GM18520 (cell line): ENCODE measurements at regions not wholly inside any gene's neighbourhood (a gene's known extent, or its start where the extent isn't known, plus 50 kb on each side); places are given as distances from the start of the nearest gene placed in this dataset.
"Not testable (repeated sequence)": the region's sequence is repeated elsewhere in the genome, so short reads cannot be mapped to it uniquely, and the experiment has no call there.

Experiments
- ATAC-seq: cut with Tn5 transposase; IDR thresholded peaks from one replicate; pipeline ENCODE4 v1.9.1; 2021; ENCODE audit not compliant: unreplicated experiment

DNA sequence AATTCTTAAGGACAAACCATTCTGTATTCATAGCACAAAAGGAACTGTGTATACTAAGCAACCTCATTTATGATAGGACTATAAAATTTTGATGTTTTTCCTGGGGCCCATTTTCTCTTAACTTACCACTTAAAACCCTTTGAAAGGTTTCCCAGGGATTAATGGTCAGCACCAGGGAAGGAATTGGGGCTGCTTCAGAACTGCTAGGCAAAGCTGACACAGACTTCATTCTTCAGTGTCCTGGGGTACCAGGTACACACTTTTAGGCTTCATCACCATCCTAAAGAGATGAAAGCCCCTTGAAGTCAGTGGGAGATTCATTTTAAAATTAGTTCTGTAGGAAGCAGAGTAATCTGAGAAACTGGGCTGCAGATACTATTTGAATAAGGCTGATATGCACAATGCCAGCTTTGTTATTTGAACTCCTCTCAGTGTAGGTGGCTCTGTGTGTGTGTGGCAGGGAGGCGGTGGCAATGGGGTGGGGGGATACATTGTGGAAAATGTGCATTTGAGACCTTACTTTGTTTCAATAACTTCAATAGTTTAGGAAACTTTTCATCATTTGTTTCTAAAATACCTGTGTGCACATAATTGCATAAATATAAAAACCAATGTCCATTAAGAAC is 329.3 kb upstream of the DCN start:
- ATAC-seq = no peak

DNA sequence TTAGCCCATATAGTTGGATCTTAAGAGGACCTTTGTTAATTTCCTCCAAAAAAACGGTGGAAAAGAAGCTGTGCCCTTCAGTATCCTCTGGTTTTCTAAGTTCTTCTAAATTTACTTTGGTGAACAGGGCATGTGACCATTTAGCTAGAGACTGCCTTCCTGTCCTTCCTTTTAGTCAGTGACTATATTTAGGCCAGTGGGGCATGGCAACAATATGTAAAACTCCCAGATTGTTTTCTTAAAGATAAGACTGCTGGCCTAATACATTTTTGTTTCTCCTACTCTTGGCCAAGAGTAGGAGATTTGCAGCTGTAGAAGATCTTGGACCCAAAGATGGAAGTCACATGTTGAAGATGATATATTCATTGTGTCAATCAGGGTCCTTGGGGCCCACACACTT is 325.1 kb upstream of the DCN start:
- ATAC-seq = no peak

DNA sequence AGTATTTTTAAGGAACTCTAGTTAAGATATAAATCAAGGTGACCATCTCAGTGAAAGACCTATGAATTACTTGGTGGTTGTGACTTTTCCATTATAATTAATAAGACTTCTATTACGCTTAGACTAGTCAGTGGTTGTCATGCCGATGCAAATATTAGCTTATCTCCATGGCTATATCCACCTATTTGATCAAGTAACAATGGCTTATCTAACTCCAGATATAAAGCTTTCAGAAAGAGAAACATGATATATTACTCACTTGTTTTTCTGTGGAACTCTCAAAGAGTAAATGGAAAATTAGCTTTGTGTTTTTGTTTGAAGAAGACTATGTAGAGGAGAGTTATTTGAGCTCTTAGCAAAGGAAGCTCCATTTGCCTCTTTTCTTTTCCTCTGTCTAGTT is 323.8 kb upstream of the DCN start:
- ATAC-seq = no peak

- no peak for ATAC-seq
Measured at GRCh38 chr12:91505006-91505405, 322.4 kb upstream of the DCN start.

DNA sequence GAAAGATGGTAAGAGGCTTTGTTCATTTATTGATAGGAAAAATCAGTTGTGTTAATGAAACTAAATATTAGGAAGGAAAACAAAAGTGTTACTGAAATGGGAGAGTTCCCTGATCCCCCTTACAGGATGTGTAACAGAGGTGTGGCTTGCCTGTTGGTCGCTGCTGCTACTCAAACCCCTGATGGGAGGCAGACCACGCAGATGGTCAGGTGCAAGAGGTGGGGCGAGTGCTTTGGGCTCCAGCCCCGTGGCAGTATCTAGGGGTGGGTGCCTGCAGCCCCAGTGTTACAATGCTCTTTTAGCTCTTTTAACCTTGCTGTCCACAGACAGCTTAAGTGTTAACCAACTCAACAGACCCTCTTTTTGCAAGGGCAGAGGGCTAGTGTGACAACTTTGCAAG is 319.6 kb upstream of the DCN start:
- no peak for ATAC-seq

DNA sequence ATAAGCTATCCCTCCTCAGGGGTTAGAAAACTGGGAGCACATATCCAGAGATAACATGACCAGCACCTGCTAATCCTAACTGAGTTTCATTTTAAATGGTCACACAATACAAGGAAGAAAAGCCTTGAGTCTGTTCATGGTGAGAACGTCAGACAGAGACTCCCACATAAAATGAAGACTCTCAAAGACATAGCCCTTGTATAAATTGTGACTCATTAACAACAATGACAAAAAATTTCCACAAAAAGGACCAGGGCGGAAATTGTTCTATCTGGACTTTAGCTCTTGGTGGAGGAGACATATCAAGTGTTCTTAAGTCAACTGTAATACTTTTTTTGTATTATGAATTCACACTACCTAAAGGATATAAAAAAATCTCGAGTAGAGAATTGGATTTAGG is 313.7 kb upstream of the DCN start:
- ATAC-seq = no peak

- no peak for ATAC-seq
Measured at GRCh38 chr12:91493308-91493707, 310.7 kb upstream of the DCN start.

GRCh38 chr12:91492648-91493047 is 310.0 kb upstream of the DCN start:
- no peak for ATAC-seq

DNA sequence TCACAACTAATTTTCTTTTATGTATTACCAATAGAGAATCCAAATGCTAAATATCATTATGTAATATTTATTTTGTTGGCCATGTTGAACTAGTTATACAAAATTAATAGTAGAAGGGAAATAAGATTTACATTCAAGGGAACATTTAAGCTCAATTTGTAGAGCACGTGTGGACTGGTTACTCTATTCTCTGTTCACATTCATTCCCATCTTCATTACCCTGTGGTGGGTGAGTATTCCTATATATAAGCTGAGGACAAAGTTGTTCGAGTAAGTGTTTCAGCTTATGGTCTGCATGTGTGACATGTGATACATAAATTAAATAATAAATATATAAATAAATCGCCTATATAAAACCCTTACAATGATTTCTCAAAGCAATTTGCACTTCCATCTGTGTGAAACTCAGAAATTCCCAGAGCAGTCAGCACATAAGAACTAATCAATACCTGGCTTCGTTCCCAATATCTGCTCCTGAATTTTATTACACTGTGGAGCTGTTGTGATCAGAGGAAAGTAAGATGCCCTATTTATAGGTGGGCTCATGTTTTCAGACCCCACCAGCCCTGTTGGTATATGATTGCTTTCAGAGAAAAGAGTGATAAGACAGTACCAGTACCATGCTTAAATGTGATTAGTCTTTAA is 308.2 kb upstream of the DCN start:
- ATAC-seq = no peak

DNA sequence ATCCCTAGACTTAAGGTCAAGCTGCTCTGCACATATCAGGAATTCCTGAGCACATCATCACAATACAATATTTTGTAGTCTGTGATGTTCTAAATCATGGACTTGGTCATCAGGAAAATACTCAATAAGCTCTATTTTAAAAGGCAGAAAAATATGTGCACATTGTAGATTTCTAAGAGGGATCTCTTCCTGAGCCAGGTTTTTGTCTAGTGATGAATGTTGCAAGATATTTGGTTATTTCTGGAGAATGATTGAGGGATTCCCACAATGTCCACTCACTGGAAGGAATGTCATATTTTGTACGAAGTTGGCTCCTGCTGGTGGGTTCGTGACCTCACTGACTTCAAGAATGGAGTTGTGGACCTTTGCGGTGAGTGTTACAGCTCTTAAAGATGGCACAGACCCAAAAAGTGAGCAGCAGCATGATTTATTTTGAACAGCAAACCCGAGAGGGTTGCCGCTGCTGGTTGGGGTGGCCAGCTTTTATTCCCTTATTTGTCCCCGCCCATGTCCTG is 300.9 kb upstream of the DCN start:
- ATAC-seq = no peak

DNA sequence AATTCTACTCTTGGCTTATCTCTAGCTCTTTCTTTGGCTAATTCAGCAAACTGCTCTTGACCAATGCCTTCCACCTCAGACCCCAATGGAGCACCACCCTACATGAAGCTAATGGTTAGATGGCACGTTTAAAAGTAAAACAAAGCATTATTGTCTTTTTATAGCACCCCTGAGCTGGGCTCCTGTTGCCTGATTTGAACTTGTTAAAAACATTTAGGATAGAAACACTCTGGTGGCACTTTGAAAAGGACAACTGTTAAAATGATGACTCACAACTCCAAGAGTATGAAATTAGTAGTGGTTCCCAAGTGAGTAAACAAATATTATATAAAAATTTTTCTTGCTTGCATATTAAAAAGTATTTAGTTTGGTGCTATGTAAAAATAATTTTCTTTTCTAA is 299.6 kb upstream of the DCN start:
- ATAC-seq = no peak

DNA sequence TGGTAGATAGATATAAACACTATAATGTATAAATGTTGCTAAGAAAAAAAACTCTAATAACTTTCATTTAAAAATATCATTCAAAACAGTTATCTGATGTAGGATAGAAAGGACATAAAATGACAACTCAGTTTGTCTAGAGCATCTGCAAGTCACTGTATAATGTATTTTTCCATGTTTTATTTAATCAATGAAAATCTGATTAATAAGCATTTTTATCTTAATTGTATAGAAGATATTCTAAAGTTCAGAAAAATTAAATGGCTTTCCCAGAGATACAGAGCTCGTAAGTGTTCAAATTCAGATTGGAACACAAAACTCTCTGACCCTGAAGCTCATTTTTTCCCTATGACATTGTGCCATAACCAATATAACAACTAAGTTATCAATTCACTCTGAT is 295.9 kb upstream of the DCN start:
- ATAC-seq = no peak

GRCh38 chr12:91467686-91468085 is 285.1 kb upstream of the DCN start:
- no peak for ATAC-seq

DNA sequence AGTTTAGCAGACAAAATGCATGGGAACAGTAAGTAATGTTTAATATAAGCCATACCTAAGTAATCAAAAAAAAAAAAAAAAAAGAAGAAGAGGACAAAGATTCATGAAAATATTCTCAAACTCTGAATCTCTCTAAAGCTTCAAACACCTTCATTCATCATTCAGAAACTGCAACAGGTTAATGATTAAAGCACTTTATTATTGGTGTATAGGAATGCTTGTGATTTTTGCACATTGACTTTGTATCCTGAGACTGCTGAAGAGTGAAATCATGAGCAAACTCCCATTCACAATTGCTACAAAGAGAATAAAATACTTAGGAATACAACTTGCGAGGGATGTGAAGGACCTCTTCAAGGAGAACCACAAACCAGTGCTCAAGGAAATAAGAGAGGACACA is 278.4 kb upstream of the DCN start:
- ATAC-seq = no peak

GRCh38 chr12:91460469-91460868 is 277.9 kb upstream of the DCN start:
- ATAC-seq = no peak

GRCh38 chr12:91455321-91455720 is 272.7 kb upstream of the DCN start:
- no peak for ATAC-seq

GRCh38 chr12:91454179-91454578 is 271.6 kb upstream of the DCN start:
- no peak for ATAC-seq

DNA sequence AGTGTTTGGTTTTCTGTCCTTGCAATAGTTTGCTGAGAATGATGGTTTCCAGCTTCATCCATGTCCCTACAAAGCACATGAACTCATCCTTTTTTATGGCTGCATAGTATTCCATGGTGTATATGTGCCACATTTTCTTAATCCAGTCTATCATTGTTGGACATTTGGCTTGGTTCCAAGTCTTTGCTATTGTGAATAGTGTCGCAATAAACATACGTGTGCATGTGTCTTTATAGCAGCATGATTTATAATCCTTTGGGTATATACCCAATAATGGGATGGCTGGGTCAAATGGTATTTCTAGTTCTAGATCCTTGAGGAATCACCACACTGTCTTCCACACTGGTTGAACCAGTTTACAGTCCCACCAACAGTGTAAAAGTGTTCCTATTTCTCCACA is 269.8 kb upstream of the DCN start:
- not testable (repeated sequence) for ATAC-seq

- ATAC-seq = no peak
Measured at GRCh38 chr12:91441993-91442952, 259.7 kb upstream of the DCN start.

DNA sequence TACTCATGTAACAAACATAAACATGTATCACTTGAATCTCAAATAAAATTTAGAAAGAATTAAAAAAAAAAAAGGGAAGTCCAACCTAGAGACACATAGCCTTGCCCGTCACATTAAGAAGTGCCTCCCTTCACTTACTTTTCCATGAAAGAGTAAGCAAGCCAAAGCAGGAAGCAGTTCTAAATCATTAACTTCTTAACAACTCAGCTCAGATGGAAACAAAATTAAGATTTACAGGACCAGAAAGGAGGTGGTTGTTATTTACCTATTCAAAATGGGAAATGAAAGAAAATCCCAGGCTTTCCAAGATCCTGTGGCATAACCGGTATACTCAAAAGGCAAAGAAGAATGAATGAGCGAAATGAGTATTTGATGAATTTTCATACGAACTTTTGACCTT is 258.6 kb upstream of the DCN start:
- ATAC-seq = no peak

DNA sequence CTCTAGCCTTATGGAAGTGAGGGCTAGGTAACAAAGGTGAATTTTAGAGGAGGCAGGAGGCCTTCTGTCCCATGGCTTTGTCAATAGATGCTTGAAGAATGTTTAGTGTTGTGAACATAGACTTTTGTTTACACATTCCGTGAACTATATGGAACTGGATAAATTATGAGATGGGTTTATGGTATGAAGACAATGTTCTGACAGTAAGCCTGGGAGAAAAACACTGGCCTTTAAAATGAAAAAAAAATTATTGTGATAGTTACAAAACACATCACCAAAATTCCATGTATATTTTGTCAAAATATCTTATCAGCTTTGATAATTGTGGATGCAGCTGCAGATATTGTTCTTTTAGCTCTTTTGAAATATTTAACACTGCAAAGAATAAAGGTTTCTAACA is 251.5 kb upstream of the DCN start:
- ATAC-seq = no peak

- ATAC-seq = no peak
Measured at GRCh38 chr12:91432755-91433154, 250.1 kb upstream of the DCN start.
